ENCODE measurements at regions not wholly inside any gene's neighbourhood (a gene's known extent, or its start where the extent isn't known, plus 50 kb on each side); places are given as distances from the start of the nearest gene placed in this dataset.

DNA sequence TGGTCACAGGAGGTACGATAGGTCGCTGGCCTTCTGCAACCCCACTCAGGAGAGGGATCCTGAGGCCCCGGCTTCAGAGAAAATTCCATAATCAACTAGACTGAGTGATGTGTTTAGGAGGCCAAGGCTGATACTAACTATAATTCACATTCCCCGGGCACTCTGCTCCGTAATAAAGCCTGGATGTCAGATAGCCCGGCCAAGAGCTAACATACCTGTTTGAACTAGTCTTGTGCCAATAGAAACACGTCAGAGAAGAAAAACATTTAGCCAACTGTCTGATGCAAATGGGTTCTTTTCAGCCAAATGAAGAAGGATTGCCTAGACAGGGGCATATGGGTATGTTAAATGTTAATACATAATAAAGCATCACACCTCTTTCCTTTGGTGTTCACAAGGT lies 204.2 kb downstream of the TSHZ3 start:
- no peak for TF ChIP-seq KDM1A (IDR thresholded peaks at IDR 0.05; ENCODE audit: low read depth)
- TF ChIP-seq, protein P1, sequence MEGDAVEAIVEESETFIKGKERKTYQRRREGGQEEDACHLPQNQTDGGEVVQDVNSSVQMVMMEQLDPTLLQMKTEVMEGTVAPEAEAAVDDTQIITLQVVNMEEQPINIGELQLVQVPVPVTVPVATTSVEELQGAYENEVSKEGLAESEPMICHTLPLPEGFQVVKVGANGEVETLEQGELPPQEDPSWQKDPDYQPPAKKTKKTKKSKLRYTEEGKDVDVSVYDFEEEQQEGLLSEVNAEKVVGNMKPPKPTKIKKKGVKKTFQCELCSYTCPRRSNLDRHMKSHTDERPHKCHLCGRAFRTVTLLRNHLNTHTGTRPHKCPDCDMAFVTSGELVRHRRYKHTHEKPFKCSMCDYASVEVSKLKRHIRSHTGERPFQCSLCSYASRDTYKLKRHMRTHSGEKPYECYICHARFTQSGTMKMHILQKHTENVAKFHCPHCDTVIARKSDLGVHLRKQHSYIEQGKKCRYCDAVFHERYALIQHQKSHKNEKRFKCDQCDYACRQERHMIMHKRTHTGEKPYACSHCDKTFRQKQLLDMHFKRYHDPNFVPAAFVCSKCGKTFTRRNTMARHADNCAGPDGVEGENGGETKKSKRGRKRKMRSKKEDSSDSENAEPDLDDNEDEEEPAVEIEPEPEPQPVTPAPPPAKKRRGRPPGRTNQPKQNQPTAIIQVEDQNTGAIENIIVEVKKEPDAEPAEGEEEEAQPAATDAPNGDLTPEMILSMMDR (IDR thresholded peaks at IDR 0.05): no peak
- TF ChIP-seq, protein P2, sequence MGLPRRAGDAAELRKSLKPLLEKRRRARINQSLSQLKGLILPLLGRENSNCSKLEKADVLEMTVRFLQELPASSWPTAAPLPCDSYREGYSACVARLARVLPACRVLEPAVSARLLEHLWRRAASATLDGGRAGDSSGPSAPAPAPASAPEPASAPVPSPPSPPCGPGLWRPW (IDR thresholded peaks at IDR 0.05): no peak
- TF ChIP-seq JUNB (IDR thresholded peaks at IDR 0.05): no peak
- TF ChIP-seq JUN (IDR thresholded peaks at IDR 0.05): no peak
- no peak for TF ChIP-seq RAD21 (conservative IDR thresholded peaks at IDR 0.05 in 1 of 2, IDR thresholded peaks at IDR 0.05 in 1 of 2)
- TF ChIP-seq, protein P3, sequence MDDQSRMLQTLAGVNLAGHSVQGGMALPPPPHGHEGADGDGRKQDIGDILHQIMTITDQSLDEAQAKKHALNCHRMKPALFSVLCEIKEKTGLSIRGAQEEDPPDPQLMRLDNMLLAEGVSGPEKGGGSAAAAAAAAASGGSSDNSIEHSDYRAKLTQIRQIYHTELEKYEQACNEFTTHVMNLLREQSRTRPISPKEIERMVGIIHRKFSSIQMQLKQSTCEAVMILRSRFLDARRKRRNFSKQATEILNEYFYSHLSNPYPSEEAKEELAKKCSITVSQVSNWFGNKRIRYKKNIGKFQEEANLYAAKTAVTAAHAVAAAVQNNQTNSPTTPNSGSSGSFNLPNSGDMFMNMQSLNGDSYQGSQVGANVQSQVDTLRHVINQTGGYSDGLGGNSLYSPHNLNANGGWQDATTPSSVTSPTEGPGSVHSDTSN (IDR thresholded peaks at IDR 0.05): no peak
- TF ChIP-seq, protein P4, sequence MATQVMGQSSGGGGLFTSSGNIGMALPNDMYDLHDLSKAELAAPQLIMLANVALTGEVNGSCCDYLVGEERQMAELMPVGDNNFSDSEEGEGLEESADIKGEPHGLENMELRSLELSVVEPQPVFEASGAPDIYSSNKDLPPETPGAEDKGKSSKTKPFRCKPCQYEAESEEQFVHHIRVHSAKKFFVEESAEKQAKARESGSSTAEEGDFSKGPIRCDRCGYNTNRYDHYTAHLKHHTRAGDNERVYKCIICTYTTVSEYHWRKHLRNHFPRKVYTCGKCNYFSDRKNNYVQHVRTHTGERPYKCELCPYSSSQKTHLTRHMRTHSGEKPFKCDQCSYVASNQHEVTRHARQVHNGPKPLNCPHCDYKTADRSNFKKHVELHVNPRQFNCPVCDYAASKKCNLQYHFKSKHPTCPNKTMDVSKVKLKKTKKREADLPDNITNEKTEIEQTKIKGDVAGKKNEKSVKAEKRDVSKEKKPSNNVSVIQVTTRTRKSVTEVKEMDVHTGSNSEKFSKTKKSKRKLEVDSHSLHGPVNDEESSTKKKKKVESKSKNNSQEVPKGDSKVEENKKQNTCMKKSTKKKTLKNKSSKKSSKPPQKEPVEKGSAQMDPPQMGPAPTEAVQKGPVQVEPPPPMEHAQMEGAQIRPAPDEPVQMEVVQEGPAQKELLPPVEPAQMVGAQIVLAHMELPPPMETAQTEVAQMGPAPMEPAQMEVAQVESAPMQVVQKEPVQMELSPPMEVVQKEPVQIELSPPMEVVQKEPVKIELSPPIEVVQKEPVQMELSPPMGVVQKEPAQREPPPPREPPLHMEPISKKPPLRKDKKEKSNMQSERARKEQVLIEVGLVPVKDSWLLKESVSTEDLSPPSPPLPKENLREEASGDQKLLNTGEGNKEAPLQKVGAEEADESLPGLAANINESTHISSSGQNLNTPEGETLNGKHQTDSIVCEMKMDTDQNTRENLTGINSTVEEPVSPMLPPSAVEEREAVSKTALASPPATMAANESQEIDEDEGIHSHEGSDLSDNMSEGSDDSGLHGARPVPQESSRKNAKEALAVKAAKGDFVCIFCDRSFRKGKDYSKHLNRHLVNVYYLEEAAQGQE (IDR thresholded peaks at IDR 0.05): no peak
- TF ChIP-seq, protein P5, sequence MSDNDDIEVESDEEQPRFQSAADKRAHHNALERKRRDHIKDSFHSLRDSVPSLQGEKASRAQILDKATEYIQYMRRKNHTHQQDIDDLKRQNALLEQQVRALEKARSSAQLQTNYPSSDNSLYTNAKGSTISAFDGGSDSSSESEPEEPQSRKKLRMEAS (IDR thresholded peaks at IDR 0.05): no peak
- TF ChIP-seq, protein P6, sequence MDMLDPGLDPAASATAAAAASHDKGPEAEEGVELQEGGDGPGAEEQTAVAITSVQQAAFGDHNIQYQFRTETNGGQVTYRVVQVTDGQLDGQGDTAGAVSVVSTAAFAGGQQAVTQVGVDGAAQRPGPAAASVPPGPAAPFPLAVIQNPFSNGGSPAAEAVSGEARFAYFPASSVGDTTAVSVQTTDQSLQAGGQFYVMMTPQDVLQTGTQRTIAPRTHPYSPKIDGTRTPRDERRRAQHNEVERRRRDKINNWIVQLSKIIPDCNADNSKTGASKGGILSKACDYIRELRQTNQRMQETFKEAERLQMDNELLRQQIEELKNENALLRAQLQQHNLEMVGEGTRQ (IDR thresholded peaks at IDR 0.05): no peak
- no peak for TF ChIP-seq POLR2A (IDR thresholded peaks at IDR 0.05; ENCODE audit: low read length)
- TF ChIP-seq RFX5 (IDR thresholded peaks at IDR 0.05): no peak
- TF ChIP-seq POLR2AphosphoS2 (conservative IDR thresholded peaks at IDR 0.05; ENCODE audit: low read length): no peak
- TF ChIP-seq CHD4 (IDR thresholded peaks at IDR 0.05; ENCODE audit: borderline replicate concordance): no peak
